ENCODE measurements at regions not wholly inside any gene's neighbourhood (a gene's known extent, or its start where the extent isn't known, plus 50 kb on each side); places are given as distances from the start of the nearest gene placed in this dataset.

GRCh38 chr6:14715076-14715475 is 530.8 kb upstream of the JARID2 start:
- no peak for TF ChIP-seq USF2 (IDR thresholded peaks at IDR 0.05; ENCODE audit: borderline replicate concordance, low read depth, low read length)
- no peak for TF ChIP-seq REST (IDR thresholded peaks at IDR 0.05; ENCODE audit: low read depth, low read length)
- no peak for TF ChIP-seq CTCF (IDR thresholded peaks at IDR 0.05)
- no peak for TF ChIP-seq TAF1 (IDR thresholded peaks at IDR 0.05; ENCODE audit: borderline replicate concordance, low read depth, low read length)
- no peak for TF ChIP-seq POLR2AphosphoS5 (IDR thresholded peaks at IDR 0.05; ENCODE audit: low read depth, low read length)

Measured in SK-N-SH (cell line).